H1 (cell line): ENCODE measurements at regions not wholly inside any gene's neighbourhood (a gene's known extent, or its start where the extent isn't known, plus 50 kb on each side); places are given as distances from the start of the nearest gene placed in this dataset.

Experiments
- CTCF ChIA-PET: fragments of 300-600 bp; sonication (Branson Sonifier 250); formaldehyde crosslinking; loops from one replicate; lab custom pipeline; 2021; ENCODE audit not compliant: partially characterized antibody; lab: Charles Lee
- POLR2A ChIA-PET: fragments of 300-600 bp; sonication (Branson Sonifier 250); formaldehyde crosslinking; loops from one replicate; lab custom pipeline; 2021; ENCODE audit warnings: inconsistent platforms; ENCODE audit not compliant: partially characterized antibody; lab: Charles Lee
- DNase-seq, 2 experiments: peaks; one replicate each; pipeline versions ENCODE4 v3.0.0 to v3.0.0-alpha.2; 2010 to 2022; ENCODE audit warnings: low spot score in 2 of 2, low read depth in 1 of 2, mixed read lengths in 1 of 2
- FAIRE-seq: peaks from 2 replicates; lab custom pipeline; 2011; peaks lifted over from hg19 to GRCh38; lab: Jason Lieb, UNC
- H2AFZ ChIP-seq: 2 replicates; pipeline ENCODE4 v1.8.1; 2012; ENCODE audit warnings: low read length, inconsistent platforms
- H2AK5ac ChIP-seq: 2 replicates; pipeline ENCODE4 v1.6.1; 2013; ENCODE audit warnings: low read depth, low read length
- H2BK120ac ChIP-seq: replicated peaks from 2 replicates; pipeline ENCODE3; 2013; ENCODE audit warnings: low read depth, low read length, inconsistent platforms
- H2BK12ac ChIP-seq: 2 replicates; pipeline ENCODE4 v1.6.1; 2013; ENCODE audit warnings: low read depth, low read length
- H2BK15ac ChIP-seq: 2 replicates; pipeline ENCODE4 v1.6.1; 2013; ENCODE audit warnings: low read length
- H2BK20ac ChIP-seq: 2 replicates; pipeline ENCODE4 v1.6.1; 2013; ENCODE audit warnings: low read length
- H2BK5ac ChIP-seq: 2 replicates; pipeline ENCODE4 v1.6.1; 2013; ENCODE audit warnings: low read depth, low read length
- H3K14ac ChIP-seq: 2 replicates; pipeline ENCODE4 v1.6.1; 2013; ENCODE audit warnings: inconsistent platforms; ENCODE audit not compliant: insufficient read length
- H3K18ac ChIP-seq: 2 replicates; pipeline ENCODE4 v1.6.1; 2013; ENCODE audit warnings: low read length; ENCODE audit errors: extremely low read depth
- H3K23ac ChIP-seq: 2 replicates; pipeline ENCODE4 v1.6.1; 2013; ENCODE audit warnings: inconsistent platforms; ENCODE audit not compliant: insufficient read length
- H3K23me2 ChIP-seq: 2 replicates; pipeline ENCODE4 v1.6.1; 2013; ENCODE audit warnings: low read depth, low read length
- H3K27ac ChIP-seq: 2 replicates; pipeline ENCODE4 v1.6.1; 2011; ENCODE audit warnings: low read depth, low read length, inconsistent platforms
- H3K27me3 ChIP-seq, 4 experiments: replicated peaks in 1 of 4; 1 replicate in 1 of 4; 2 replicates in 3 of 4; pipeline versions ENCODE4 v1.6.1 to v1.8.1; 2011 to 2013; ENCODE audit warnings: low read length in 3 of 4, mild to moderate bottlenecking in 3 of 4, inconsistent platforms in 2 of 4, mixed read lengths in 2 of 4, moderate library complexity in 1 of 4; ENCODE audit not compliant: control insufficient read depth in 3 of 4, insufficient read depth in 3 of 4; ENCODE audit errors: extremely low read depth in 1 of 4
- H3K36me3 ChIP-seq, 4 experiments: 2 replicates each; pipeline versions ENCODE4 v1.6.1 to v1.8.1; 2011 to 2013; ENCODE audit warnings: mild to moderate bottlenecking in 4 of 4, low read length in 3 of 4, moderate library complexity in 2 of 4, control low read depth in 1 of 4, inconsistent platforms in 1 of 4; ENCODE audit not compliant: insufficient read depth in 4 of 4, control insufficient read depth in 2 of 4
- H3K4ac ChIP-seq: replicated peaks from 2 replicates; pipeline ENCODE3; 2013; ENCODE audit warnings: low read length, low read depth, mixed read lengths, inconsistent platforms; ENCODE audit not compliant: insufficient read length
- H3K4me1 ChIP-seq, 4 experiments: replicated peaks in 1 of 4; 1 replicate in 1 of 4; 2 replicates in 3 of 4; pipeline versions ENCODE4 v1.6.1 to v1.8.1; 2011 to 2013; ENCODE audit warnings: low read length in 3 of 4, inconsistent platforms in 2 of 4, mixed read lengths in 1 of 4; ENCODE audit not compliant: insufficient read depth in 4 of 4, control insufficient read depth in 3 of 4
- H3K4me2 ChIP-seq, 2 experiments: 2 replicates each; pipeline versions ENCODE4 v1.6.1 to v1.8.1; 2011 to 2013; ENCODE audit warnings: low read depth in 2 of 2, low read length in 2 of 2, control low read depth in 1 of 2, inconsistent platforms in 1 of 2, mild to moderate bottlenecking in 1 of 2; ENCODE audit not compliant: insufficient read depth in 1 of 2
- H3K4me3 ChIP-seq, 4 experiments: fragments of 200-600, 300-600 bp in 1 of 4; sonication (generic), shearing (Covaris generic), sonication (Bioruptor Twin) in 1 of 4; 2 replicates each; pipeline versions ENCODE4 v1.5.1 to v1.8.1; 2011 to 2016; ENCODE audit warnings: low read length in 4 of 4, low read depth in 3 of 4, control low read depth in 2 of 4, inconsistent platforms in 2 of 4, mild to moderate bottlenecking in 2 of 4, mixed read lengths in 1 of 4, moderate library complexity in 1 of 4; ENCODE audit not compliant: insufficient read depth in 2 of 4; ENCODE audit errors: extremely low read depth in 1 of 4
- H3K56ac ChIP-seq: replicated peaks from 2 replicates; pipeline ENCODE3; 2013; ENCODE audit warnings: low read depth, mild to moderate bottlenecking, mixed read lengths, low read length, inconsistent platforms; ENCODE audit not compliant: insufficient read length
- H3K79me1 ChIP-seq: 2 replicates; pipeline ENCODE4 v1.6.1; 2013; ENCODE audit warnings: low read depth, low read length, control low read depth
- H3K79me2 ChIP-seq, 2 experiments: 2 replicates each; pipeline versions ENCODE4 v1.6.1 to v1.8.1; 2012 to 2013; ENCODE audit warnings: low read length in 2 of 2, mild to moderate bottlenecking in 2 of 2, inconsistent platforms in 1 of 2; ENCODE audit not compliant: insufficient read depth in 2 of 2, control insufficient read depth in 1 of 2
- H3K9ac ChIP-seq, 4 experiments: replicated peaks in 1 of 4; 1 replicate in 1 of 4; 2 replicates in 3 of 4; pipeline versions ENCODE4 v1.6.1 to v1.8.1; 2011 to 2013; ENCODE audit warnings: low read depth in 3 of 4, low read length in 3 of 4, control low read depth in 2 of 4, mild to moderate bottlenecking in 2 of 4, moderate library complexity in 2 of 4, inconsistent platforms in 1 of 4; ENCODE audit errors: extremely low read depth in 1 of 4
- H3K9me3 ChIP-seq, 2 experiments: 2 replicates each; pipeline versions ENCODE4 v1.6.1 to v1.8.1; 2012 to 2013; ENCODE audit warnings: mild to moderate bottlenecking in 2 of 2, moderate library complexity in 2 of 2, control low read depth in 1 of 2, inconsistent platforms in 1 of 2, low read depth in 1 of 2, low read length in 1 of 2, mixed read lengths in 1 of 2; ENCODE audit not compliant: insufficient read depth in 2 of 2
- H4K20me1 ChIP-seq, 2 experiments: replicated peaks in 1 of 2; 2 replicates each; pipeline versions ENCODE3 to v1.8.1; 2011 to 2013; ENCODE audit warnings: inconsistent platforms in 2 of 2, low read length in 2 of 2, mild to moderate bottlenecking in 1 of 2; ENCODE audit not compliant: insufficient read depth in 2 of 2, control insufficient read depth in 1 of 2
- H4K5ac ChIP-seq: 2 replicates; pipeline ENCODE4 v1.6.1; 2013; ENCODE audit warnings: low read length, low read depth, mixed read lengths, inconsistent platforms; ENCODE audit not compliant: insufficient read length
- H4K8ac ChIP-seq: 2 replicates; pipeline ENCODE4 v1.8.0; 2013; ENCODE audit warnings: mild to moderate bottlenecking, moderate library complexity, low read length, inconsistent platforms; ENCODE audit not compliant: insufficient read depth; ENCODE audit errors: extremely low read depth
- H4K91ac ChIP-seq: replicated peaks from 2 replicates; pipeline ENCODE3; 2013; ENCODE audit warnings: low read length, mixed read lengths, inconsistent platforms; ENCODE audit not compliant: insufficient read length
- ATF2 ChIP-seq: IDR thresholded peaks from 2 replicates; pipeline ENCODE4 v1.6.1; 2012; ENCODE audit warnings: low read length, inconsistent platforms
- BCL11A ChIP-seq, 2 experiments: IDR thresholded peaks; one replicate each; pipeline ENCODE4 v1.6.1; 2011; ENCODE audit warnings: low read depth in 2 of 2, low read length in 2 of 2, mild to moderate bottlenecking in 2 of 2
- CBX8 ChIP-seq: fragments of 300-800, 300-1000 bp; sonication (generic); IDR thresholded peaks from 2 replicates; pipeline ENCODE4 v1.7.1; 2016; ENCODE audit warnings: low read depth, low read length, borderline replicate concordance
- GABPA ChIP-seq: IDR thresholded peaks from 2 replicates; pipeline ENCODE4 v1.6.1; 2011; ENCODE audit warnings: mild to moderate bottlenecking, low read length, moderate library complexity, borderline replicate concordance; ENCODE audit not compliant: insufficient read depth
- JUN ChIP-seq: IDR thresholded peaks from 2 replicates; pipeline ENCODE4 v1.6.1; 2011; ENCODE audit warnings: low read depth, mild to moderate bottlenecking, improper control_type of control experiment, low read length
- KDM5A ChIP-seq: fragments of 200-600 bp; IDR thresholded peaks from 2 replicates; pipeline ENCODE4 v1.7.1; 2012; ENCODE audit warnings: mild to moderate bottlenecking, low read length, inconsistent platforms, mixed read lengths
- RFX5 ChIP-seq: IDR thresholded peaks from 2 replicates; pipeline ENCODE4 v1.6.1; 2011; ENCODE audit warnings: low read depth, low read length, improper control_type of control experiment, borderline replicate concordance
- SAP30 ChIP-seq: fragments of 300-600 bp; sonication (generic); IDR thresholded peaks from 2 replicates; pipeline ENCODE4 v1.7.1; 2012; ENCODE audit warnings: low read length, moderate library complexity, mild to moderate bottlenecking, inconsistent platforms; ENCODE audit not compliant: insufficient read depth, insufficient replicate concordance
- SIRT6 ChIP-seq: IDR thresholded peaks from one replicate; pipeline ENCODE4 v1.7.1; 2012; ENCODE audit warnings: low read length, inconsistent platforms
- SP1 ChIP-seq: IDR thresholded peaks from 2 replicates; pipeline ENCODE4 v1.6.1; 2011; ENCODE audit warnings: low read depth, low read length
- SP2 ChIP-seq: IDR thresholded peaks from 2 replicates; pipeline ENCODE4 v1.6.1; 2012; ENCODE audit warnings: mild to moderate bottlenecking, low read length, inconsistent platforms
- SRF ChIP-seq: IDR thresholded peaks from 2 replicates; pipeline ENCODE4 v1.6.1; 2011; ENCODE audit warnings: mild to moderate bottlenecking, low read depth, low read length, moderate library complexity
- TAF1 ChIP-seq: IDR thresholded peaks from 2 replicates; pipeline ENCODE4 v1.6.1; 2011; ENCODE audit warnings: mild to moderate bottlenecking, low read depth, low read length
- TBP ChIP-seq: IDR thresholded peaks from 2 replicates; pipeline ENCODE4 v1.6.1; 2011; ENCODE audit warnings: low read depth, low read length, improper control_type of control experiment
- WGBS, 2 experiments: shearing (Covaris generic) in 1 of 2; methylation state at CpG; one replicate each; pipeline versions ENCODE4 v1.1.6 to v1.1.7; 2013 to 2015; ENCODE audit warnings: low lambda C conversion rate in 2 of 2, mixed read lengths in 2 of 2, inconsistent platforms in 1 of 2, low coverage in 1 of 2, missing lambda C conversion rate in 1 of 2; ENCODE audit not compliant: insufficient replicate concordance in 2 of 2, insufficient coverage in 1 of 2, insufficient read length in 1 of 2; ENCODE audit errors: extremely low coverage in 1 of 2, missing lambda C conversion rate in 1 of 2; 5-methylcytosine and 5-hydroxymethylcytosine counted together

- H3K79me1 ChIP-seq, result no peaks in the 10 kb centered on the region
- H3K27ac ChIP-seq, result no peak overlapping the region
- no peak overlapping the region for H2BK5ac ChIP-seq
- no peak overlapping the region for H4K5ac ChIP-seq
- H2AFZ ChIP-seq, result no peak overlapping the region
- H3K36me3 ChIP-seq, result no peaks in the 10 kb centered on the region
- H2BK120ac ChIP-seq, result no peak overlapping the region
- H3K23ac ChIP-seq, result no peak overlapping the region
- 86% methylated on average over 2 of the region's 2 CpGs; no CpG with 5 or more reads in 1 of the 2 experiments for WGBS, 2 experiments
- H3K56ac ChIP-seq, result no peak overlapping the region
- no peaks in the 10 kb centered on the region for H3K27me3 ChIP-seq
- no peak overlapping the region for H2BK15ac ChIP-seq
- H3K14ac ChIP-seq, result no peak overlapping the region
- CTCF ChIA-PET, result interaction anchor here (0.6 kb wide), 1 partner anchor 79 kb away, joined by 3 read pairs; no protein-coding TSS in a partner anchor
- FAIRE-seq (peak; percentile 24), DNase-seq (no peak)
- H2BK12ac ChIP-seq, result no peak overlapping the region
- H3K4ac ChIP-seq, result no peak overlapping the region
- no peak overlapping the region for H3K4me2 ChIP-seq
- H3K79me2 ChIP-seq, result no peaks in the 10 kb centered on the region
- no peak overlapping the region for H3K9ac ChIP-seq
- no peak overlapping the region for H2BK20ac ChIP-seq
- H3K4me3 ChIP-seq, result no peak overlapping the region
- H4K91ac ChIP-seq, result no peak overlapping the region
- no peaks in the 10 kb centered on the region for H4K20me1 ChIP-seq
- H3K23me2 ChIP-seq, result no peaks in the 10 kb centered on the region
- H2AK5ac ChIP-seq, result no peak overlapping the region
- H3K9me3 ChIP-seq, result no peaks in the 10 kb centered on the region
- H4K8ac ChIP-seq, result no peak overlapping the region
- POLR2A ChIA-PET, result no interaction called here
- H3K4me1 ChIP-seq, result peaks cover 0 to 13% (median 4%) of the 10 kb centered on the region in 4 experiments; a peak in 2 of 7 replicates
- no peak overlapping the region for H3K18ac ChIP-seq
- TF ChIP-seq GABPA (no peak), RFX5 (no peak), SIRT6 (no peak), SP1 (no peak), CBX8 (no peak), TAF1 (no peak), BCL11A (IDR thresholded peaks at IDR 0.05; ENCODE audit: low read depth in 2 of 2, low read length in 2 of 2) (no peak), KDM5A (no peak), ATF2 (no peak), TBP (no peak), SP2 (no peak), JUN (no peak), SAP30 (no peak), SRF (no peak)
These were observed 593.2 kb downstream of the ELAVL2 start for GRCh38 chr9:23232831-23233230.
